ENCODE measurements at regions not wholly inside any gene's neighbourhood (a gene's known extent, or its start where the extent isn't known, plus 50 kb on each side); places are given as distances from the start of the nearest gene placed in this dataset.
A peak's percentile ranks its signal among the peaks of the same experiment; 100 is the strongest.

- Histone ChIP-seq H3K9me3 (ENCODE audit: insufficient read depth, low read depth, low read length) (no peaks in the 10 kb centered on the region), H3K27me3 (ENCODE audit: insufficient read depth, low read length) (no peaks in the 10 kb centered on the region), H3K4me1 (ENCODE audit: insufficient read depth, low read length) (no peaks in the 10 kb centered on the region), H3K27ac (ENCODE audit: low read depth, low read length) (no peak overlapping the region), H3K9ac (ENCODE audit: low read depth, low read length) (no peak overlapping the region), H3K36me3 (ENCODE audit: insufficient read depth, low read length) (no peaks in the 10 kb centered on the region), H3K4me3 (ENCODE audit: low read length) (no peak overlapping the region)
- WGBS, result 93% methylated on average over 13 of the region's 13 CpGs
Measured at GRCh38 chr2:100627330-100628300, 64.8 kb downstream of the PDCL3 start.

- Histone ChIP-seq H3K27ac (ENCODE audit: low read depth, low read length) (no peak overlapping the region), H3K9me3 (ENCODE audit: insufficient read depth, low read depth, low read length) (no peaks in the 10 kb centered on the region)
Measured at GRCh38 chr2:100628506-100628905, 65.7 kb downstream of the PDCL3 start.

GRCh38 chr2:100629309-100629708 is 66.5 kb downstream of the PDCL3 start:
- H3K4me3 ChIP-seq (ENCODE audit: low read length), result no peak overlapping the region
- no peaks in the 10 kb centered on the region for H3K36me3 ChIP-seq (ENCODE audit: insufficient read depth, low read length)
- H3K27me3 ChIP-seq (ENCODE audit: insufficient read depth, low read length), result no peaks in the 10 kb centered on the region
- no peak overlapping the region for H3K9ac ChIP-seq (ENCODE audit: low read depth, low read length)
- H3K9me3 ChIP-seq (ENCODE audit: insufficient read depth, low read depth, low read length), result no peaks in the 10 kb centered on the region
- H3K27ac ChIP-seq (ENCODE audit: low read depth, low read length), result no peak overlapping the region
- WGBS, result 89% methylated on average over 5 of the region's 5 CpGs
- H3K4me1 ChIP-seq (ENCODE audit: insufficient read depth, low read length), result no peaks in the 10 kb centered on the region

More at GRCh38 chr2:100628506-100628905, 65.7 kb downstream of the PDCL3 start:
- 92% methylated on average over 13 of the region's 13 CpGs for WGBS
- Histone ChIP-seq H3K4me3 (ENCODE audit: low read length) (no peak overlapping the region), H3K36me3 (ENCODE audit: insufficient read depth, low read length) (no peaks in the 10 kb centered on the region), H3K27me3 (ENCODE audit: insufficient read depth, low read length) (no peaks in the 10 kb centered on the region), H3K4me1 (ENCODE audit: insufficient read depth, low read length) (no peaks in the 10 kb centered on the region), H3K9ac (ENCODE audit: low read depth, low read length) (no peak overlapping the region)

GRCh38 chr2:100630473-100630977 is 67.7 kb downstream of the PDCL3 start:
- Histone ChIP-seq H3K4me1 (ENCODE audit: insufficient read depth, low read length) (no peaks in the 10 kb centered on the region), H3K27ac (ENCODE audit: low read depth, low read length) (no peak overlapping the region), H3K9ac (ENCODE audit: low read depth, low read length) (no peak overlapping the region), H3K9me3 (ENCODE audit: insufficient read depth, low read depth, low read length) (no peaks in the 10 kb centered on the region), H3K36me3 (ENCODE audit: insufficient read depth, low read length) (no peaks in the 10 kb centered on the region), H3K27me3 (ENCODE audit: insufficient read depth, low read length) (no peaks in the 10 kb centered on the region), H3K4me3 (ENCODE audit: low read length) (no peak overlapping the region)
- 88% methylated on average over 8 of the region's 8 CpGs for WGBS

GRCh38 chr2:100632037-100632436 is 69.2 kb downstream of the PDCL3 start:
- Histone ChIP-seq H3K9me3 (ENCODE audit: insufficient read depth, low read depth, low read length) (no peaks in the 10 kb centered on the region), H3K4me3 (ENCODE audit: low read length) (no peak overlapping the region), H3K9ac (ENCODE audit: low read depth, low read length) (no peak overlapping the region), H3K4me1 (ENCODE audit: insufficient read depth, low read length) (no peaks in the 10 kb centered on the region), H3K27me3 (ENCODE audit: insufficient read depth, low read length) (no peaks in the 10 kb centered on the region), H3K27ac (ENCODE audit: low read depth, low read length) (no peak overlapping the region), H3K36me3 (ENCODE audit: insufficient read depth, low read length) (no peaks in the 10 kb centered on the region)
- 89% methylated on average over 7 of the region's 7 CpGs for WGBS

- no peak overlapping the region for H3K9ac ChIP-seq (ENCODE audit: low read depth, low read length)
- H3K27ac ChIP-seq (ENCODE audit: low read depth, low read length), result no peak overlapping the region
- WGBS, result 83% methylated on average over 4 of the region's 4 CpGs
- H3K36me3 ChIP-seq (ENCODE audit: insufficient read depth, low read length), result no peaks in the 10 kb centered on the region
- H3K4me3 ChIP-seq (ENCODE audit: low read length), result no peak overlapping the region
- no peaks in the 10 kb centered on the region for H3K9me3 ChIP-seq (ENCODE audit: insufficient read depth, low read depth, low read length)
- no peaks in the 10 kb centered on the region for H3K27me3 ChIP-seq (ENCODE audit: insufficient read depth, low read length)
- H3K4me1 ChIP-seq (ENCODE audit: insufficient read depth, low read length), result no peaks in the 10 kb centered on the region
Measured at GRCh38 chr2:100632759-100633158, 70.0 kb downstream of the PDCL3 start.

GRCh38 chr2:100639588-100640390 is 77.0 kb downstream of the PDCL3 start:
- 73% methylated on average over 14 of the region's 14 CpGs for WGBS
- Histone ChIP-seq H3K27me3 (ENCODE audit: insufficient read depth, low read length) (no peaks in the 10 kb centered on the region), H3K36me3 (ENCODE audit: insufficient read depth, low read length) (no peaks in the 10 kb centered on the region), H3K4me1 (ENCODE audit: insufficient read depth, low read length) (peaks cover 15% of the 10 kb centered on the region), H3K9ac (ENCODE audit: low read depth, low read length) (no peak overlapping the region), H3K27ac (ENCODE audit: low read depth, low read length) (peak overlapping the region; percentile 20; the same call in 1 of the 2 replicates), H3K9me3 (ENCODE audit: insufficient read depth, low read depth, low read length) (0 out of 2 replicates have a peak, but pooled peaks cover 2% of the 10 kb centered on the region), H3K4me3 (ENCODE audit: low read length) (no peak overlapping the region)

- WGBS, result 80% methylated on average over 21 of the region's 21 CpGs
- Histone ChIP-seq H3K9ac (ENCODE audit: low read depth, low read length) (no peak overlapping the region), H3K27ac (ENCODE audit: low read depth, low read length) (no peak overlapping the region), H3K4me1 (ENCODE audit: insufficient read depth, low read length) (peaks cover 15% of the 10 kb centered on the region), H3K9me3 (ENCODE audit: insufficient read depth, low read depth, low read length) (0 out of 2 replicates have a peak, but pooled peaks cover 4% of the 10 kb centered on the region), H3K36me3 (ENCODE audit: insufficient read depth, low read length) (no peaks in the 10 kb centered on the region), H3K27me3 (ENCODE audit: insufficient read depth, low read length) (no peaks in the 10 kb centered on the region), H3K4me3 (ENCODE audit: low read length) (no peak overlapping the region)
Measured at GRCh38 chr2:100640431-100641124, 77.8 kb downstream of the PDCL3 start.

GRCh38 chr2:100641125-100641435 is 78.3 kb downstream of the PDCL3 start:
- Histone ChIP-seq H3K27ac (ENCODE audit: low read depth, low read length) (no peak overlapping the region), H3K4me3 (ENCODE audit: low read length) (no peak overlapping the region), H3K27me3 (ENCODE audit: insufficient read depth, low read length) (no peaks in the 10 kb centered on the region), H3K9me3 (ENCODE audit: insufficient read depth, low read depth, low read length) (0 out of 2 replicates have a peak, but pooled peaks cover 4% of the 10 kb centered on the region), H3K36me3 (ENCODE audit: insufficient read depth, low read length) (no peaks in the 10 kb centered on the region), H3K9ac (ENCODE audit: low read depth, low read length) (no peak overlapping the region), H3K4me1 (ENCODE audit: insufficient read depth, low read length) (peaks cover 15% of the 10 kb centered on the region)
- whole genome bisulfite sequencing, result 92% methylated on average over 11 of the region's 11 CpGs

GRCh38 chr2:100642425-100642824 is 79.6 kb downstream of the PDCL3 start:
- 90% methylated on average over 8 of the region's 8 CpGs for WGBS

More at GRCh38 chr2:100642425-100642824, 79.6 kb downstream of the PDCL3 start:
- Histone ChIP-seq H3K9me3 (ENCODE audit: insufficient read depth, low read depth, low read length) (0 out of 2 replicates have a peak, but pooled peaks cover 4% of the 10 kb centered on the region), H3K4me3 (ENCODE audit: low read length) (no peak overlapping the region), H3K9ac (ENCODE audit: low read depth, low read length) (no peak overlapping the region), H3K36me3 (ENCODE audit: insufficient read depth, low read length) (no peaks in the 10 kb centered on the region), H3K27ac (ENCODE audit: low read depth, low read length) (no peak overlapping the region), H3K27me3 (ENCODE audit: insufficient read depth, low read length) (no peaks in the 10 kb centered on the region), H3K4me1 (ENCODE audit: insufficient read depth, low read length) (peaks cover 15% of the 10 kb centered on the region)

Data from HUES64 (cell line).